ENCODE measurements at regions not wholly inside any gene's neighbourhood (a gene's known extent, or its start where the extent isn't known, plus 50 kb on each side); places are given as distances from the start of the nearest gene placed in this dataset.

- Mint-ChIP-seq H3K27ac (no peak overlapping the region), H3K9me3 (no peaks in the 10 kb centered on the region), H3K27me3 (peaks cover 4% of the 10 kb centered on the region), H3K36me3 (no peaks in the 10 kb centered on the region), H3K4me1 (ENCODE audit: unreplicated experiment) (no peaks in the 10 kb centered on the region), H3K4me3 (no peak overlapping the region)
- DNase-seq (ENCODE audit: extremely low spot score, unreplicated experiment), result peak; percentile 58
- TF ChIP-seq CTCF (conservative IDR thresholded peaks at IDR 0.05), result no peak
These were observed 77.8 kb downstream of the BUD13 start for GRCh38 chr11:116694815-116695590.

- DNase-seq (ENCODE audit: extremely low spot score, unreplicated experiment), result peak; percentile 29
- no peak for TF ChIP-seq CTCF (conservative IDR thresholded peaks at IDR 0.05)
- no peaks in the 10 kb centered on the region for H3K36me3 Mint-ChIP-seq
- peaks cover 4% of the 10 kb centered on the region for H3K27me3 Mint-ChIP-seq
- H3K4me3 Mint-ChIP-seq, result no peak overlapping the region
- no peaks in the 10 kb centered on the region for H3K9me3 Mint-ChIP-seq
- no peaks in the 10 kb centered on the region for H3K4me1 Mint-ChIP-seq (ENCODE audit: unreplicated experiment)
- H3K27ac Mint-ChIP-seq, result no peak overlapping the region
These were observed 78.5 kb downstream of the BUD13 start for GRCh38 chr11:116694349-116694725.

DNA sequence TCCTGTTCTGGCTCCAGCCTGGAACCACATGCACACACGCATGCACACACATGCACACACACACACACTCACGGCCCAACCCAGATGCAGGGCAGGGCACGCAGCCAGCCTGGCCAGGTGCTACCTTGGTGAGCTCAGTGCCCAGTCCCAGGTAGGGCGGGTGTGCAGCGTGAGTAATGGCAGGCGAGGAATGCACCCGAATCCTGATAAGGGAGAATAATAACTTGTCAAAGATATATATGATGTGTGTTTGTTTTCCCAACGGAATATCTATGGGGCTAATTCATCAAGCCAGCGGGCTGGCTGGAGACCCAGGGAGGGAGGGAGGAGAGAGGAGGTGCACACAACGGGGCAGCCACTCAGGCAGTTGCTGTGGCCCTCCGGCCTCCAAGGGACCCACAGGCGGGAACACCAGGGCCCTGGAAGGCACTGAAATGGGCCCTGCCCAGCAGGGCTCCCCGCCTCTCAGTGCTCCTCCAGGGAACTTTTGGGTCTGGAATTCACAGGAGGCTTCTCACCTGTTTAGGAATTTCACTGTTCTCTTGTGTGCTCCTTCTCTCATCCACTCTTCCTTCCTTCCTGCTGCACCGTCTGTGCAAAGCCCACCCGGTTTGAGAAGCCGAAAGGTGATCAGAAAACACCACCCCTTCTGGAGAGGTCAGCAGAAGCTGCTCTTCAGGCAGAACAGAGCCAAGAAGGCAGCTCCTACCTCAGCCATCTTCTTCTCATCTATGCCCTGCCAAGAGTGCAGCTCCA lies 79.0 kb downstream of the BUD13 start:
- no peaks in the 10 kb centered on the region for H3K4me1 Mint-ChIP-seq (ENCODE audit: unreplicated experiment)
- H3K27ac Mint-ChIP-seq, result no peak overlapping the region
- H3K9me3 Mint-ChIP-seq, result no peaks in the 10 kb centered on the region
- no peak overlapping the region for H3K4me3 Mint-ChIP-seq
- no peaks in the 10 kb centered on the region for H3K36me3 Mint-ChIP-seq
- peaks cover 4% of the 10 kb centered on the region for H3K27me3 Mint-ChIP-seq
- no peak for TF ChIP-seq CTCF (conservative IDR thresholded peaks at IDR 0.05)
- peak; percentile 56 for DNase-seq (ENCODE audit: extremely low spot score, unreplicated experiment)

- no peaks in the 10 kb centered on the region for H3K9me3 Mint-ChIP-seq
- H3K36me3 Mint-ChIP-seq, result no peaks in the 10 kb centered on the region
- no peak for TF ChIP-seq CTCF (conservative IDR thresholded peaks at IDR 0.05)
- H3K27ac Mint-ChIP-seq, result no peak overlapping the region
- no peak overlapping the region for H3K4me3 Mint-ChIP-seq
- peaks cover 3% of the 10 kb centered on the region for H3K27me3 Mint-ChIP-seq
- no peaks in the 10 kb centered on the region for H3K4me1 Mint-ChIP-seq (ENCODE audit: unreplicated experiment)
- DNase-seq (ENCODE audit: extremely low spot score, unreplicated experiment), result peak; percentile 66
These were observed 79.7 kb downstream of the BUD13 start for GRCh38 chr11:116693102-116693570.

DNA sequence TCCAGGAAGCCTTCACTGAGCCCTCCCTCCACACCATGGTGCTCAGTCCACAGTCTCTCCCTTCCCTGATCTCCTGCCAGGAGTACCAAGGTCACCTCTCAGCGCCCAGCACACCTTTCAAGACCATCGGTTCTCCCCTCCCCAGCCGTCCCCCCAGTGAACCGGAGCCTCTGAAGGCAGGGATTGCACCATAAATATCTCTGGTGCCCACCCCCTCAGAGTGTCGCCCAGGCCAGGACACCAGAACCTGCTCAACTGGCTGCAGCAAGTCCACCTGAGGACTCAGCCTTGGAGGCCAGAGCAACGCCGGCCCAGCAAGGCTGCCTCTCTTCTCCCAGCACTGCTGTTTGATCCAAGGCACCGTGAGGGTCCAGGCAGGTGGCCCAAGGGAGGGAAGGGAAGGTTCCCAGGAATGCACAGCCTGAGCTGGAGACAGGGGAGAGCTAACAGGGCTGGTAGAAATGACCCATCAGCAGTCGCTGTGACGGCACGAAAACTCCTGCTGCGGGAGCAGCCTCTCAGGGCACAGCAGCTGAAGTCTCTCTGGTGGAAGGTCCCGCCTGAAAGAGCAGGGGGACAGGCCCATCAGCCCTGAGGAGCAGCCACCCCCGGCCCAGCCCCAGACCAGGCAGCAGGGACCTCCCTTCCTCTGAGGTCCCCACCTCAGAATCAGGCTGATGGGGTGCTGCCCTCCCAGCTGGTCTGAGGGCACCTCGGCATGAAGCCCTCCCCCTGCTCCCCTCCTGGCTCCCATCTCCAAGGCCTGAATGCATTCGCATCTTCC lies 80.3 kb downstream of the BUD13 start:
- peak; percentile 61 for DNase-seq (ENCODE audit: extremely low spot score, unreplicated experiment)
- H3K27me3 Mint-ChIP-seq, result peaks cover 4% of the 10 kb centered on the region
- H3K36me3 Mint-ChIP-seq, result no peaks in the 10 kb centered on the region
- no peaks in the 10 kb centered on the region for H3K4me1 Mint-ChIP-seq (ENCODE audit: unreplicated experiment)
- peak overlapping the region; percentile 53 for H3K27ac Mint-ChIP-seq
- no peaks in the 10 kb centered on the region for H3K9me3 Mint-ChIP-seq
- TF ChIP-seq CTCF (conservative IDR thresholded peaks at IDR 0.05), result no peak
- H3K4me3 Mint-ChIP-seq, result no peak overlapping the region

Data from type B pancreatic cell (in vitro differentiated cells).